HG02610 (cell line): ENCODE measurements at regions not wholly inside any gene's neighbourhood (a gene's known extent, or its start where the extent isn't known, plus 50 kb on each side); places are given as distances from the start of the nearest gene placed in this dataset.
"Not testable (repeated sequence)": the region's sequence is repeated elsewhere in the genome, so short reads cannot be mapped to it uniquely, and the experiment has no call there.

Experiments
- ATAC-seq: cut with Tn5 transposase; IDR thresholded peaks from one replicate; pipeline ENCODE4 v1.9.1; 2021; ENCODE audit warnings: mild to moderate bottlenecking, moderate library complexity; ENCODE audit not compliant: unreplicated experiment

- ATAC-seq = not testable (repeated sequence)
Observed at GRCh38 chr2:87452193-87452592, 295.7 kb upstream of the PLGLB2 start.

DNA sequence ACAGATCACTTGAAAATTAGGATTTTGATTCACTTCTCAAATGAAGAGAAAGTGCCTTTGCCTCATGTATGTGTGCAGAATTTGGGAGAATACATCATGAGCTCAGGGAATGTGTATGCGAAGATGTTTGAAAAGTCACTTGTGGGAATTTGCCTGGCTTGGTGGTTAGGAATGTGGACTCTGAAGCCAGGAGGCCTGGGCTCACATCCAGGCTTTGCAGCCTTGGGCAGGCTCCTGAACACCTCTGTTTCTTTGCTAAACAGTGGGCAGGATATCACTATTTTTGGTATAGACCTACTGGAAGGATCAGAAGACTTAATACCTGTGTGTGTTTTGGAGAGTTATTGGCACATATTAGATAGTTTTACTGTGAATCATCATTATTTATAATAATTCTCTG is 295.0 kb upstream of the PLGLB2 start:
- not testable (repeated sequence) for ATAC-seq

- not testable (repeated sequence) for ATAC-seq
Observed at GRCh38 chr2:87453965-87454364, 293.9 kb upstream of the PLGLB2 start.

- ATAC-seq = not testable (repeated sequence)
Observed at GRCh38 chr2:87454421-87454820, 293.5 kb upstream of the PLGLB2 start.

DNA sequence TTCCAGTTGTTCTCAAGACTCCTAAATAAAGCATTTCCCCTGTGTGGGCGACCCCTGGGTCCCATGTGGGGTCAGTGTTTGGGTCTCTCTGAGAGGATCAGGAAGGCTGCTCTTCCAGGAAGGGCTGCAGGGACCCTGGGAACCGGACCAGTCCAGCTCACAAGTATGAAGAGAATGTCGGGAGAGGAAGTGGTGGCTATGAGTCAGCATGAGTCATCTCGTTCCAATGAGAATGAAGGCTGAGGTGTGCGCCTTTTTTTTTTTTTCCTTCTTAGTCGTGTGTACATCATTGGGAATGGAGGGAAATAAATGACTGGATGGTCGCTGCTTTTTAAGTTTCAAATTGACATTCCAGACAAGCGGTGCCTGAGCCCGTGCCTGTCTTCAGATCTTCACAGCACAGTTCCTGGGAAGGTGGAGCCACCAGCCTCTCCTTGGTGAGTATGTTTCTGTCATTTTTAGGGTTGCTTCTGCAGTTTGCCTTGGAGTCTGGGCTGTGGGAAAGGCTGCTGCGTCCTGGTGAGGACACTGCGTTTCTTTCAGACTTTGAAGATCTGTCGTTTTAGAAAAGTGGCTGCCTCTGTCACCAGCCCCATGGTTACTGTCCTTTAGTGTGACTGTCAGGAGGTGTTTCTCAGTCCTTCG is 292.6 kb upstream of the PLGLB2 start:
- peak; percentile 47 for ATAC-seq

DNA sequence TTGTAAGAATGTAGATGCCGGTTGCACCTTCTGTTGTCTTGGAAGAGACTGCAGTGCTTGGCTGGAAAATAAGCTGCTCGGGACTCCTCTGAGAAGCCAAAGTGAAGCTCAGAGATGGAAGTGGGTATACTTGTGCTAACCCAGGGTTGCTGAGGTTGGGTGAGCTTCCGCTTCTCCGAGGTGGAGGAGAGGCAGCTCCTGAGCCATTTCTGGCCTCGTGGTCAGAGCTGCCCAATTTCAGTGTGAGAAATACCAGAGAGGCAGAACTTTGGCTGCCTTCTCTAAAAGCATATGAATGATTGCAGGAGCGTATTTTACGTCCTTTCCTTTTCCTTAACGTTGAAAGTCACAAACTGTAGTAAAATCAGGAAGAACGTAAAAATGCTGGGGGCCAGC is 292.0 kb upstream of the PLGLB2 start:
- ATAC-seq = not testable (repeated sequence)

DNA sequence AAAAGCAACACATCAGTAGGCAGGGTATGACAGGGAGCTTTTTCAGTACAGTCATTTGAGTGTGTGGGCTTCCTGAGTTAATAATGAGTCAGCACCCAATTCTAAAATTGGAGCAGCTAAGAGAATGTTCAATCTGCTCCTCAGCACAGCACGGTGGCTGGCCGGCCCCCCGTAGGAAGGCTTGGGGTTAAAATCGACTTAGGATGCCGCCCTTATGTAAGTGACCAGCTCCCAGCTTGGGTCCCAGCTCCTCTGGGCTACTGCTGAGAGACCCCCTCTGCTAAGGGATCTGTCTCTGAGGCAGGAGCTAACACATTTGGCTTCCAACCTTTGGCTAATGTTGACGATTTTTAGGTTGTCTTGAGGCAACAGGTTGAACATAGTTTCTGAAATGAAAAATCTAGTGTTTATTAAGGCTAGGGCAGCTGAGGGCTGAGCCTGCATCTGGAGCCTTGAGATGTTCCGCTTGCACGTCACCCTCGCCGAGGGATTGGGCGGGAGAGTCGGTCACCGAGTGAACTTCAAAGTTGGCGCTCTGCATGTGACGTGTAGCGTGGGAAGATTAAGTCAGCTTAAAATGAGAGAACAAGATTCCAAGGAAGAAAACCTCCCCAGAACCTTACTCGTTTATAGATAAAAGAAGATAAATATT is 291.3 kb upstream of the PLGLB2 start:
- peak; percentile 79 for ATAC-seq

DNA sequence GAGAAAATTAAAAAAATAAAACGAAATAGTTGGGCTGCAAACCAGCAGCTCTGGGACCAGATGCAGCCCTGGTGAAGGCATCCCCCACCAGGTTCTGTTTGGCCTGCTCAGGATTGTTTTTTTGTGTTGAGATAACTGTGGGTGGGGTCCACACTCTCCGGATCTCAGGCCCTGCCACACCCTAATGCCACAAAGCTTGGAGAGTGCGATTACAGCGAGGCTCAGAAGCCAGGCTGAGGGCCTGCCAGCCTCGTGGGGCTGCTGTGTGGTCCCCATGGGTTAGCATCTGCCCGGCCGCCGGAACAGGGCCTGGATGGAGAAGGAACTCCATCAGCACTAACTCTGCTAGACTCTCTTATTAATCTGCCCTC is 290.8 kb upstream of the PLGLB2 start:
- ATAC-seq = not testable (repeated sequence)

- ATAC-seq = peak; percentile 43
Observed at GRCh38 chr2:87458938-87459337, 288.9 kb upstream of the PLGLB2 start.

DNA sequence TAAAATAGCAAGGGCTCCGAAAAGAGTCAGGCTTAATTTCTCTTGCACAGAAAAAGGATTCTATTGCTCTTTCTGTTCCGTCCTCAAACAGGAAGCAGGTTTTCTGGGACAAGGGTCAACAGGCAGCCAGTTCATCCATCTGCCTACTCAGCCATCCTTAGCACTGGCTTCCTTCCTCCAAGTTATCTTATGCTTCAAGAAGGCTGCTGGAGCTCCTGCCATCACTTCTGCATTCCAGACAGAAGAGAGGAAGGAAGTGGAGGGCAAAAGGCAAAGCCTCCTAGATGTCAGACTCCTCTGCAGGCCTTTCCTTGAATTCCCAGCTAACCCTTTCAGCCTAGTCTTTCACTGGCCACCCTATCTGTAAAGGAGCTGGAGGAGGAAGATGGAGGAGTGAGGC is 287.8 kb upstream of the PLGLB2 start:
- not testable (repeated sequence) for ATAC-seq

GRCh38 chr2:87460662-87461061 is 287.2 kb upstream of the PLGLB2 start:
- ATAC-seq = not testable (repeated sequence)

- not testable (repeated sequence) for ATAC-seq
Observed at GRCh38 chr2:87461671-87462070, 286.2 kb upstream of the PLGLB2 start.

- not testable (repeated sequence) for ATAC-seq
Observed at GRCh38 chr2:87464219-87464618, 283.7 kb upstream of the PLGLB2 start.

- not testable (repeated sequence) for ATAC-seq
Observed at GRCh38 chr2:87465730-87466129, 282.2 kb upstream of the PLGLB2 start.

DNA sequence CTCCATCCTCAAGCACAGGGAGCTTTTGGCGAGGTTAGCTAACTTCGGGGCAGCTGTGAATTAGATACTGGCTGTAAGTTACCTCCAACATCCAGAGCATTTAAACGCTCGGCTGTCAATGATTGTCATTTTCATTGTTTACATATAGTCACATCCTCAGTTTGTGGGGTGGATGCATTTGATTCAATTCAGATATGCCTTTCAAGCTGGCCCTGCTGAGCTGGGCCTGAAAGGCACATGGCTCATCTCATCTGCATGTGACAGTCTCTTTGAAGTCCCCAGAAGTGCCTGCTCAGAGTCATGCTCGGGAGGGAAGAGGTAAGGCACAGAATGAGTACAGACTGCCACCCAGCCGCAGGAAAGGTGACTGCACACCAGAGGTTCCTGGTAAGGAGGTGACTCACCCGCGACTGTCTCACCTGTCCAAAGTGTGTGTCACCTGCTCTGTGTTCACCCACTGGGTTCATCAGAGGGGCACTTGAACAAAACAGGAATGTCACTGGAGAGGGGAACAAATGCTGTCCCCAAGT is 281.2 kb upstream of the PLGLB2 start:
- ATAC-seq = peak; percentile 69

- not testable (repeated sequence) for ATAC-seq
Observed at GRCh38 chr2:87468429-87468981, 279.4 kb upstream of the PLGLB2 start.

- peak; percentile 23 for ATAC-seq
Observed at GRCh38 chr2:87469180-87470151, 278.4 kb upstream of the PLGLB2 start.

DNA sequence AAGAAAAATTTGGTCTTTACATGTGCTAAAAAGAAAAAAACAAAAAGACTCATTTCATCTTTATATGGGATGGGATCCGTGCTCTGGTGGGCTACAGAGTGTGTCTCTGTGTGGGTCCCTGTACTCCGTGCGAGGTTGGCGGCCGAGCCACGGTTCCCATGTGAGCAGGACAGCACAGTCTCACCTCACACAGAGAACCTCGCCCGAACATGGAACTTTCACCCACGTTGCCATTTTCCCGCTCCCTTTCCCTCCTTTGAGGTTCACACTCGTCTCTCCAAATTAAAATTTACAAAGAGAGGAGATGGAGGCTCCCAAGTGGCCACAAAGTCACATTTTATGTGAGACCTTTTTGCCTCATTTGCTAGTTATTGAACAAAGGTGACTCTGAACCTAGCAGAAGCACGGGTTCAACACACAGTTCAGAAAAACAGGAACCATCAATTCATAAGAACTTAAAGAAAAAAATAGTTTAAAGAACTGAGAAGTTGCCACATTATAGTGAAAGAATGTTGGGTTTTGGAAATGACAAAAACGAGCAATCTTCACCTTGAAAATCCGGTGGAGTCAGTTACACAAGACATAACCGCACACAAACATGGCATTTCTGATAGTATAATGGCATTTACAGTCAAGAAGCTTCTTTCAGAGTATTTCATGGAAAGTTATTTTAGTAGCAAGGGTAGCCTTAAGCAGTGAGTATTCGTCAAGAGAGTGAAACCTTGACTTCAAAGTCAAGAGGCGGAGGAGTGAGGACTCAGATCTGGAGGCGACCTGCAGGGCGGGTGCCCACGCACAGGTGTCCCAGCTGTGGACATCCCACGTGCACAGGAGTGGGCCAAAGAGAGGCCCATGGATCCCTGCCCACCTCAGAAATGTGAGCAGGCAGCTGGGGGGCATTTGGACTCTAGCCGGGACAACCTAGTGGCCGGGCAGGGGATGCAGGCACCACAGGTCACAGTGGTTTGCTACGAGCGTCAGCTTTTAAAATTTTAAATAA is 277.2 kb upstream of the PLGLB2 start:
- ATAC-seq = peak; percentile 55

GRCh38 chr2:87471478-87471877 is 276.4 kb upstream of the PLGLB2 start:
- not testable (repeated sequence) for ATAC-seq
